Fibroblast of lung (primary cell): ENCODE measurements at regions not wholly inside any gene's neighbourhood (a gene's known extent, or its start where the extent isn't known, plus 50 kb on each side); places are given as distances from the start of the nearest gene placed in this dataset.

Experiments
- CTCF ChIP-seq, 2 donors: IDR thresholded peaks in 1 of 2; conservative IDR thresholded peaks in 1 of 2; 1 replicate in 1 of 2; 2 replicates in 1 of 2; pipeline ENCODE4 v1.5.1; 2011 to 2012; ENCODE audit warnings: low read length in 2 of 2, control low read depth in 1 of 2, inconsistent platforms in 1 of 2, low read depth in 1 of 2, mild to moderate bottlenecking in 1 of 2
- EZH2 ChIP-seq: IDR thresholded peaks from 2 replicates; pipeline ENCODE4 v1.5.1; 2012; ENCODE audit warnings: low read length, control low read depth, mild to moderate bottlenecking; ENCODE audit errors: missing control alignments

GRCh38 chr1:234710936-234711724, 101.2 kb upstream of the IRF2BP2 start:
- TF ChIP-seq CTCF (conservative IDR thresholded peaks at IDR 0.05 in 1 of 2, IDR thresholded peaks at IDR 0.05 in 1 of 2; ENCODE audit: low read depth in 1 of 2, low read length in 2 of 2), result no peak
- TF ChIP-seq EZH2, result no peak
